ENCODE measurements at regions not wholly inside any gene's neighbourhood (a gene's known extent, or its start where the extent isn't known, plus 50 kb on each side); places are given as distances from the start of the nearest gene placed in this dataset.

DNA sequence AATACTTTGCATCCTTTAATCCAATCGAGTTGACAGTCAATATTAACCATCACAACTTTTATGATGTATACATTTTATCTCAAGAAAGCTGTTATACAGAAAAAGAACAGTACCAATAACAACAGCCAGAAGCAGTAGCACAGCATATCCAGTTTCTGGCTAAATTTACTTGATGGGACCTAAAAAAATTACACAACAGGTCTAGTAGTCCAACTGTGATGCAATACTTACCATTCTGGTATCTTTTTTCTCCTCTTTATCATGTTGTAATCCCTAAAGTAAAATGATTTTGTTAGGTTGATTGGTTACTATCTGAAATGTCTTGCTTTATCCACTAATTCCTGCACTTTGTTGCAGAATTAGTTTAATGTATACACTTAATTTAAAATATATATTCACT is 1150.6 kb downstream of the FAT4 start:
- DNase-seq (ENCODE audit: low spot score) (no peak), ATAC-seq (no peak)
- Mint-ChIP-seq H3K4me1 (no peaks in the 10 kb centered on the region), H3K9me3 (no peaks in the 10 kb centered on the region), H3K27ac (no peak overlapping the region), H3K4me3 (no peak overlapping the region), H3K27me3 (ENCODE audit: low read depth) (no peaks in the 10 kb centered on the region), H3K36me3 (no peaks in the 10 kb centered on the region)
- TF ChIP-seq ZNF121 (CRISPR knock-in tag; IDR thresholded peaks at IDR 0.05), result no peak
- TF ChIP-seq ETV6 (CRISPR knock-in tag; IDR thresholded peaks at IDR 0.05), result no peak
- TF ChIP-seq, protein P1, sequence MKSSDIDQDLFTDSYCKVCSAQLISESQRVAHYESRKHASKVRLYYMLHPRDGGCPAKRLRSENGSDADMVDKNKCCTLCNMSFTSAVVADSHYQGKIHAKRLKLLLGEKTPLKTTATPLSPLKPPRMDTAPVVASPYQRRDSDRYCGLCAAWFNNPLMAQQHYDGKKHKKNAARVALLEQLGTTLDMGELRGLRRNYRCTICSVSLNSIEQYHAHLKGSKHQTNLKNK (CRISPR knock-in tag; IDR thresholded peaks at IDR 0.05), result no peak
- no peak for TF ChIP-seq FOXJ3 (CRISPR knock-in tag; IDR thresholded peaks at IDR 0.05; ENCODE audit: borderline replicate concordance)
- TF ChIP-seq ZNF263 (CRISPR knock-in tag; IDR thresholded peaks at IDR 0.05; ENCODE audit: low read depth), result no peak
- TF ChIP-seq ATF1 (CRISPR knock-in tag; IDR thresholded peaks at IDR 0.05), result no peak
- TF ChIP-seq, protein P2, sequence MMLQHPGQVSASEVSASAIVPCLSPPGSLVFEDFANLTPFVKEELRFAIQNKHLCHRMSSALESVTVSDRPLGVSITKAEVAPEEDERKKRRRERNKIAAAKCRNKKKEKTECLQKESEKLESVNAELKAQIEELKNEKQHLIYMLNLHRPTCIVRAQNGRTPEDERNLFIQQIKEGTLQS (CRISPR knock-in tag; conservative IDR thresholded peaks at IDR 0.05), result no peak
- TF ChIP-seq, protein P3, sequence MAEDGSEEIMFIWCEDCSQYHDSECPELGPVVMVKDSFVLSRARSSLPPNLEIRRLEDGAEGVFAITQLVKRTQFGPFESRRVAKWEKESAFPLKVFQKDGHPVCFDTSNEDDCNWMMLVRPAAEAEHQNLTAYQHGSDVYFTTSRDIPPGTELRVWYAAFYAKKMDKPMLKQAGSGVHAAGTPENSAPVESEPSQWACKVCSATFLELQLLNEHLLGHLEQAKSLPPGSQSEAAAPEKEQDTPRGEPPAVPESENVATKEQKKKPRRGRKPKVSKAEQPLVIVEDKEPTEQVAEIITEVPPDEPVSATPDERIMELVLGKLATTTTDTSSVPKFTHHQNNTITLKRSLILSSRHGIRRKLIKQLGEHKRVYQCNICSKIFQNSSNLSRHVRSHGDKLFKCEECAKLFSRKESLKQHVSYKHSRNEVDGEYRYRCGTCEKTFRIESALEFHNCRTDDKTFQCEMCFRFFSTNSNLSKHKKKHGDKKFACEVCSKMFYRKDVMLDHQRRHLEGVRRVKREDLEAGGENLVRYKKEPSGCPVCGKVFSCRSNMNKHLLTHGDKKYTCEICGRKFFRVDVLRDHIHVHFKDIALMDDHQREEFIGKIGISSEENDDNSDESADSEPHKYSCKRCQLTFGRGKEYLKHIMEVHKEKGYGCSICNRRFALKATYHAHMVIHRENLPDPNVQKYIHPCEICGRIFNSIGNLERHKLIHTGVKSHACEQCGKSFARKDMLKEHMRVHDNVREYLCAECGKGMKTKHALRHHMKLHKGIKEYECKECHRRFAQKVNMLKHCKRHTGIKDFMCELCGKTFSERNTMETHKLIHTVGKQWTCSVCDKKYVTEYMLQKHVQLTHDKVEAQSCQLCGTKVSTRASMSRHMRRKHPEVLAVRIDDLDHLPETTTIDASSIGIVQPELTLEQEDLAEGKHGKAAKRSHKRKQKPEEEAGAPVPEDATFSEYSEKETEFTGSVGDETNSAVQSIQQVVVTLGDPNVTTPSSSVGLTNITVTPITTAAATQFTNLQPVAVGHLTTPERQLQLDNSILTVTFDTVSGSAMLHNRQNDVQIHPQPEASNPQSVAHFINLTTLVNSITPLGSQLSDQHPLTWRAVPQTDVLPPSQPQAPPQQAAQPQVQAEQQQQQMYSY (CRISPR knock-in tag; IDR thresholded peaks at IDR 0.05), result no peak
- TF ChIP-seq ESRRA (CRISPR knock-in tag; IDR thresholded peaks at IDR 0.05; ENCODE audit: borderline replicate concordance), result no peak
- TF ChIP-seq FOXP1 (CRISPR knock-in tag; IDR thresholded peaks at IDR 0.05; ENCODE audit: borderline replicate concordance), result no peak
- no peak for TF ChIP-seq ZNF423 (CRISPR knock-in tag; IDR thresholded peaks at IDR 0.05)
- TF ChIP-seq TP53 (CRISPR knock-in tag; IDR thresholded peaks at IDR 0.05), result no peak
- TF ChIP-seq, protein P4, sequence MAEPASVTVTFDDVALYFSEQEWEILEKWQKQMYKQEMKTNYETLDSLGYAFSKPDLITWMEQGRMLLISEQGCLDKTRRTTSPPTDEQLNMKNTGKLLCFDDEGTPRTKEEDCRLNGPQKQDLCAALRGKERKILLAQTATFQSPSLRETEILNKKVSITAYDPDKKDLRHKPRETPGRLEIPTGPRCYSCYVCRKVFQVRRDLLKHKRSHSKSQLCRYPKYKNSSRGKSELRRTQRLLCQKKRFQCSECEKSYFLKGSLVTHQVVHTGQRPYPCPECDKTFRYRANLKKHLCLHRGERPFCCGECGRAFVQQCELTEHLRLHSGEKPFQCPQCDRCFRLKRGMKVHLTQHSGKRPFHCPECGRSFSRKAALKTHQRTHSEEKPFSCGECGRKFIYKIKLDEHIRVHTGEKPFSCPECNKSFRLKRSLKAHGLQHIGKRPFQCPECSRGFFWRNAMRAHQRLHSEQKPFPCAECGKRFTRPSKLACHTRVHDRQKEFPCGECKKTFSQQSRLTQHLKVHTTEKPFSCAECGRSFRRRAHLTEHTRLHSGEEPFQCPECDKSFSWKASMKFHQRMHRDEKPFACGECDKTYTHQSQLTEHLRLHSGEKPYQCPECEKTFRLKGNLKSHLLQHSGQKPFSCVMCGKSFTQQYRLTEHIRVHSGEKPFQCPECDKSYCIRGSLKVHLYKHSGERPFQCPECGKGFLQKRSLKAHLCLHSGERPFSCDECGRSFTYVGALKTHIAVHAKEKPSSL (CRISPR knock-in tag; conservative IDR thresholded peaks at IDR 0.05), result no peak
- TF ChIP-seq, protein P5, sequence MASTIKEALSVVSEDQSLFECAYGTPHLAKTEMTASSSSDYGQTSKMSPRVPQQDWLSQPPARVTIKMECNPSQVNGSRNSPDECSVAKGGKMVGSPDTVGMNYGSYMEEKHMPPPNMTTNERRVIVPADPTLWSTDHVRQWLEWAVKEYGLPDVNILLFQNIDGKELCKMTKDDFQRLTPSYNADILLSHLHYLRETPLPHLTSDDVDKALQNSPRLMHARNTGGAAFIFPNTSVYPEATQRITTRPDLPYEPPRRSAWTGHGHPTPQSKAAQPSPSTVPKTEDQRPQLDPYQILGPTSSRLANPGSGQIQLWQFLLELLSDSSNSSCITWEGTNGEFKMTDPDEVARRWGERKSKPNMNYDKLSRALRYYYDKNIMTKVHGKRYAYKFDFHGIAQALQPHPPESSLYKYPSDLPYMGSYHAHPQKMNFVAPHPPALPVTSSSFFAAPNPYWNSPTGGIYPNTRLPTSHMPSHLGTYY (CRISPR knock-in tag; IDR thresholded peaks at IDR 0.05), result no peak
- no peak for TF ChIP-seq ZNF396 (CRISPR knock-in tag; IDR thresholded peaks at IDR 0.05; ENCODE audit: borderline replicate concordance)
- TF ChIP-seq KAT7 (CRISPR knock-in tag; IDR thresholded peaks at IDR 0.05; ENCODE audit: borderline replicate concordance), result no peak
- no peak for TF ChIP-seq CREM (CRISPR knock-in tag; IDR thresholded peaks at IDR 0.05)
- TF ChIP-seq, protein P6, sequence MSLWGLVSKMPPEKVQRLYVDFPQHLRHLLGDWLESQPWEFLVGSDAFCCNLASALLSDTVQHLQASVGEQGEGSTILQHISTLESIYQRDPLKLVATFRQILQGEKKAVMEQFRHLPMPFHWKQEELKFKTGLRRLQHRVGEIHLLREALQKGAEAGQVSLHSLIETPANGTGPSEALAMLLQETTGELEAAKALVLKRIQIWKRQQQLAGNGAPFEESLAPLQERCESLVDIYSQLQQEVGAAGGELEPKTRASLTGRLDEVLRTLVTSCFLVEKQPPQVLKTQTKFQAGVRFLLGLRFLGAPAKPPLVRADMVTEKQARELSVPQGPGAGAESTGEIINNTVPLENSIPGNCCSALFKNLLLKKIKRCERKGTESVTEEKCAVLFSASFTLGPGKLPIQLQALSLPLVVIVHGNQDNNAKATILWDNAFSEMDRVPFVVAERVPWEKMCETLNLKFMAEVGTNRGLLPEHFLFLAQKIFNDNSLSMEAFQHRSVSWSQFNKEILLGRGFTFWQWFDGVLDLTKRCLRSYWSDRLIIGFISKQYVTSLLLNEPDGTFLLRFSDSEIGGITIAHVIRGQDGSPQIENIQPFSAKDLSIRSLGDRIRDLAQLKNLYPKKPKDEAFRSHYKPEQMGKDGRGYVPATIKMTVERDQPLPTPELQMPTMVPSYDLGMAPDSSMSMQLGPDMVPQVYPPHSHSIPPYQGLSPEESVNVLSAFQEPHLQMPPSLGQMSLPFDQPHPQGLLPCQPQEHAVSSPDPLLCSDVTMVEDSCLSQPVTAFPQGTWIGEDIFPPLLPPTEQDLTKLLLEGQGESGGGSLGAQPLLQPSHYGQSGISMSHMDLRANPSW (CRISPR knock-in tag; conservative IDR thresholded peaks at IDR 0.05; ENCODE audit: low read depth), result no peak
- TF ChIP-seq IRF2 (CRISPR knock-in tag; IDR thresholded peaks at IDR 0.05; ENCODE audit: borderline replicate concordance, low read depth), result no peak
- ChIA-PET POLR2A (no interaction called here), CTCF (no interaction called here)
